Activated T-cell treated with anti-CD3 and anti-CD28 coated beads, Interleukin-2, amount 50 U/mL, for 72 hours (primary cell): ENCODE measurements at regions not wholly inside any gene's neighbourhood (a gene's known extent, or its start where the extent isn't known, plus 50 kb on each side); places are given as distances from the start of the nearest gene placed in this dataset.

ENCODE experiments used
- ATAC-seq, 2 donors: fragments of 150-1000 bp; cut with Tn5 transposase; replicated peaks in 1 of 2; 2 replicates each; pipeline ENCODE4 v1.10.0; 2021; ENCODE audit warnings: moderate library complexity in 2 of 2, mild to moderate bottlenecking in 1 of 2
- DNase-seq, 2 donors: peaks; one replicate each; pipeline ENCODE4 v3.0.0; 2021 to 2022; ENCODE audit warnings: mixed read lengths in 1 of 2
- H3K27ac Mint-ChIP-seq: one replicate; pipeline ENCODE4 v1.8.0; 2022; ENCODE audit warnings: mild to moderate bottlenecking, moderate library complexity, mixed read lengths
- H3K27me3 Mint-ChIP-seq: one replicate; pipeline ENCODE4 v1.8.0; 2022; ENCODE audit warnings: low read depth, mixed read lengths
- H3K36me3 Mint-ChIP-seq, 2 donors: one replicate each; pipeline ENCODE4 v1.8.0; 2022; ENCODE audit warnings: mixed read lengths in 2 of 2, mild to moderate bottlenecking in 1 of 2; ENCODE audit not compliant: insufficient read depth in 2 of 2
- H3K4me1 Mint-ChIP-seq: one replicate; pipeline ENCODE4 v1.8.0; 2022; ENCODE audit warnings: low read depth, mixed read lengths
- H3K4me3 Mint-ChIP-seq, 2 donors: one replicate each; pipeline ENCODE4 v1.8.0; 2022; ENCODE audit warnings: mild to moderate bottlenecking in 2 of 2, mixed read lengths in 2 of 2, moderate library complexity in 2 of 2
- H3K9me3 Mint-ChIP-seq, 2 donors: one replicate each; pipeline ENCODE4 v1.8.0; 2022; ENCODE audit warnings: mixed read lengths in 2 of 2

- Mint-ChIP-seq H3K4me1 (no peaks in the 10 kb centered on the region), H3K27me3 (no peaks in the 10 kb centered on the region), H3K36me3 (no peaks in the 10 kb centered on the region), H3K27ac (no peak overlapping the region), H3K9me3 (peaks cover 2 to 14% of the 10 kb centered on the region in 2 donors), H3K4me3 (no peak overlapping the region)
- no peak for ATAC-seq
- DNase-seq, result no peak
Measured at GRCh38 chr17:70859829-70860228, 690.5 kb downstream of the KCNJ2 start.

DNA sequence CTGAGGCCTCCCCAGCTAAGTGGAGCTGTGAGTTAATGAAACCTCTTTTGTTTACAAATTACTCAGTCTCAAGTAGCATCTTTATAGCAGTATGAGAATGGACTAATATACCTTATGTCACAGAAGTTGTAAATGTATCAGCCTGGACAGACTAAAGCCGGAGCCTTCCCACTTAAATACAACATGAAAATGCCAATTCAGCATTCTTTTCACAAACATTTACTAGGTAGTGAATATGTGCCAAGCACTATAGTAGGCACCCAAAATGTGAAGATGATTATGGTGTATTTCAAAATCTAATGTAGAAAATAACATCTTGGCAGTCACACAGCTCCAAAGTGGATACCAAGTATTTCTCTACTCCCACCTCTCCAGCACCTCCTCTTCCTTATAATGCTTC is 693.0 kb downstream of the KCNJ2 start:
- no peaks in the 10 kb centered on the region for H3K27me3 Mint-ChIP-seq
- ATAC-seq (no peak), DNase-seq (no peak)
- H3K36me3 Mint-ChIP-seq, result no peaks in the 10 kb centered on the region
- peaks cover 2 to 12% of the 10 kb centered on the region in 2 donors for H3K9me3 Mint-ChIP-seq
- no peak overlapping the region for H3K4me3 Mint-ChIP-seq
- no peaks in the 10 kb centered on the region for H3K4me1 Mint-ChIP-seq
- no peak overlapping the region for H3K27ac Mint-ChIP-seq

GRCh38 chr17:70863436-70864248 is 694.3 kb downstream of the KCNJ2 start:
- Mint-ChIP-seq H3K27ac (no peak overlapping the region), H3K4me1 (no peaks in the 10 kb centered on the region), H3K9me3 (peaks cover 2 to 12% of the 10 kb centered on the region in 2 donors), H3K27me3 (no peaks in the 10 kb centered on the region), H3K36me3 (no peaks in the 10 kb centered on the region), H3K4me3 (no peak overlapping the region)
- no peak for DNase-seq
- ATAC-seq, result no peak

DNA sequence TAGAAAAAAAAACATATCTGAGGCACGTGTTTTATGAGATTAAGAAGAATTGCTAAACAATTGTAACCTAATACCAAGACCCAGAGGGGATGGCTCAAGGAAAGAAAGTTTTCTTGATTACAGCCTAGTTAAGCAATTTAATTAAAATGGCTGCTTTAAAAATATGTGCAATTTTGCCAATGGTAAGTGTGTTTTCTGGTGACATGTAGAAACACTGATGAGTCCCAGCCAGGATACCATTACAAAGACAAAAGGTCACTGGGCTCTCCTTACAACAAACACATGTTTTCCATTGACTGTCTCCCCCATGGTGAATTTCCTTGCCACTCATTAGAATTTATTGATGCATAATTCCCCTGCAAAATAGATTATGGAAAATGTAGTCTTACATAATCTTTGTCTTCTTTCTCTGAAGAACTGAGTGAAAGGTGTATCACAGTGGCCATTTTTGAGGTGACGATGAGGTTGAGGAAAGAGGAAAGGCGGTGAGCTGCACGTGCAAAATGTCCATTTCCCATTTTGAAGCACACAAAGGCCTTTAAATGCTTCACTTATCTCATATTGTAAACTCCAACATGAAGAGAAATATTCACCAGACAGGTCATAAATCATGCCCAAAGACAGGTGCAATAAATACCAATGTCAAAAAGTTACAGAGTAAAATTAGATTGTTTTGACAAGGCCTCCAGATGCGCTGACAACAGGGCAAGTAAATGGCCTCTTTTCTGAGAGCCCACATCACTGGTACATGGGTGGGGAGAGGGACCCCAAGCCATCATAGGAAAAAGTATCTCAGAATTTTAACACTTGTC is 696.9 kb downstream of the KCNJ2 start:
- no peak overlapping the region for H3K4me3 Mint-ChIP-seq
- no peaks in the 10 kb centered on the region for H3K4me1 Mint-ChIP-seq
- H3K9me3 Mint-ChIP-seq, result peaks cover 2 to 6% of the 10 kb centered on the region in 2 donors
- no peak for DNase-seq
- no peaks in the 10 kb centered on the region for H3K36me3 Mint-ChIP-seq
- no peaks in the 10 kb centered on the region for H3K27me3 Mint-ChIP-seq
- no peak for ATAC-seq
- H3K27ac Mint-ChIP-seq, result no peak overlapping the region

DNA sequence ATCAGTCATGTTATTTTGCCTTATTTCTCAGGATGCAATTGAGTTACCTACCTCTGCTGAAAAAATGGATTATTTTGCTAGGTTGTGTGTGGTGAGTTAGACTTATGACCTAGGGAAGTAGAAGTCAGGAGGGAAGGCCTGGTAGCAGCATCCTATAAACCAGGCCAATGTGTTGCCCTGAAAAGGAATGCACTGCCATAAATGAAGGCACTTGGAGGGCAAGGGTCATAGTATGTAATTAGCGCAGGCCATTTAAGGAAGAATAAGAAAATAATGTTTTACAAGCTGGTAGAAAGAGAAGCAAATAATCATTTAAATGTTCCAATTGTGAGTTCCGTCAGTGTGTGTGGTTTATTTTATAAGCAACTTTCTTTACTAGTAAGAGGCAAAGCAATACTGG is 698.8 kb downstream of the KCNJ2 start:
- ATAC-seq, result no peak
- Mint-ChIP-seq H3K27me3 (no peaks in the 10 kb centered on the region), H3K36me3 (no peaks in the 10 kb centered on the region), H3K9me3 (peaks cover 4 to 9% of the 10 kb centered on the region in 2 donors), H3K4me3 (no peak overlapping the region), H3K4me1 (no peaks in the 10 kb centered on the region), H3K27ac (no peak overlapping the region)
- no peak for DNase-seq

- H3K27ac Mint-ChIP-seq, result no peak overlapping the region
- no peaks in the 10 kb centered on the region for H3K27me3 Mint-ChIP-seq
- H3K36me3 Mint-ChIP-seq, result no peaks in the 10 kb centered on the region
- no peak overlapping the region for H3K4me3 Mint-ChIP-seq
- ATAC-seq, result no peak
- DNase-seq, result no peak
- H3K9me3 Mint-ChIP-seq, result peaks cover 2 to 4% of the 10 kb centered on the region in 2 donors
- H3K4me1 Mint-ChIP-seq, result no peaks in the 10 kb centered on the region
Measured at GRCh38 chr17:70869402-70870085, 700.2 kb downstream of the KCNJ2 start.

- Mint-ChIP-seq H3K9me3 (peaks cover 2 to 4% of the 10 kb centered on the region in 2 donors), H3K4me1 (no peaks in the 10 kb centered on the region), H3K36me3 (no peaks in the 10 kb centered on the region), H3K4me3 (no peak overlapping the region), H3K27me3 (no peaks in the 10 kb centered on the region), H3K27ac (no peak overlapping the region)
- DNase-seq (no peak), ATAC-seq (no peak)
Measured at GRCh38 chr17:70871180-70871818, 702.0 kb downstream of the KCNJ2 start.

- ATAC-seq (no peak), DNase-seq (no peak)
- Mint-ChIP-seq H3K36me3 (no peaks in the 10 kb centered on the region), H3K9me3 (peaks cover 2 to 7% of the 10 kb centered on the region in 2 donors), H3K4me3 (no peak overlapping the region), H3K27me3 (no peaks in the 10 kb centered on the region), H3K27ac (no peak overlapping the region), H3K4me1 (no peaks in the 10 kb centered on the region)
Measured at GRCh38 chr17:70872103-70872502, 702.8 kb downstream of the KCNJ2 start.

GRCh38 chr17:70875729-70876310 is 706.5 kb downstream of the KCNJ2 start:
- H3K36me3 Mint-ChIP-seq, result no peaks in the 10 kb centered on the region
- H3K27me3 Mint-ChIP-seq, result no peaks in the 10 kb centered on the region
- H3K9me3 Mint-ChIP-seq, result peaks cover 2 to 7% of the 10 kb centered on the region in 2 donors
- no peak for ATAC-seq
- H3K4me3 Mint-ChIP-seq, result no peak overlapping the region
- no peak overlapping the region for H3K27ac Mint-ChIP-seq
- no peaks in the 10 kb centered on the region for H3K4me1 Mint-ChIP-seq
- DNase-seq, result no peak

GRCh38 chr17:70878879-70879278 is 709.5 kb downstream of the KCNJ2 start:
- DNase-seq, result no peak
- no peaks in the 10 kb centered on the region for H3K27me3 Mint-ChIP-seq
- ATAC-seq, result no peak

DNA sequence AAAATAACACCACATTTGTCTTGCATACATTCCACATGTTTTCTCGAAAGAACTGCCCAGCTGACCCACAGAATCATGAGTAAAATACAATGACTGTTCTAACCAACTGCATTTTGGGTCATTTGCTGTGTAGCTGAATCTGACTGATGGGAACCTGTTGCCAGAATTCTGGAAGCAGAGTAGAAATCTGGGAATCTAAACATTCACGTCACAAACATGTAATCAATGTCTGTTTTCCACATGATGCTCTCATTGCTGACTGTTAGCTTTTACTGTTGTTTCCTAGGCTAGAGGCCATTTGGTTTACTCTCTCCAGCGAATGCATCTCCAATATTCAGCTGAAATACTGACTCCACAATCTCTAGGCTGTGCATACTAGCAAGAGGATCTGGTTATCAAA is 710.1 kb downstream of the KCNJ2 start:
- no peak overlapping the region for H3K4me3 Mint-ChIP-seq
- H3K27ac Mint-ChIP-seq, result no peak overlapping the region
- ATAC-seq, result no peak

More at GRCh38 chr17:70878879-70879278, 709.5 kb downstream of the KCNJ2 start:
- Mint-ChIP-seq H3K27ac (no peak overlapping the region), H3K4me3 (no peak overlapping the region), H3K4me1 (no peaks in the 10 kb centered on the region), H3K36me3 (peaks cover 0 to 3% of the 10 kb centered on the region in 2 donors), H3K9me3 (peaks cover 3 to 14% of the 10 kb centered on the region in 2 donors)

DNA sequence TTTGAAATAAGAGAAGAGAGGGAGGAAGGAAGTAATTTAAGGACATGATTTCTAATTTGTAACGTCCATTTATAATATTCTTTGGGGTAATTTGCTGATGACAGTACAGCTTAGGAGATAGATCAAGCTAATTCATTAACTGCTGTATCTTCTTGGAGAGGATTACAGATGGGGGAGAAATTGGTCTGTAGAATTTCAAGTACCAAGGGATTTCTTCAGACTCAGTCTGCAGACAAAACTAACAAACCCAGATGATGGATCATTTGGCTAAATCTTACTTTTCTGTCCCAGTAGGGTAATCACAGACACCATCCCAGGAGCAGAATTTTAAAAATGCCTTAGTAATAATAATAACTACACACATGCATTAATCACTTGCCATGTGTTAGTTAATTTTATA is 711.8 kb downstream of the KCNJ2 start:
- no peaks in the 10 kb centered on the region for H3K27me3 Mint-ChIP-seq
- no peak overlapping the region for H3K4me3 Mint-ChIP-seq
- ATAC-seq, result no peak
- H3K27ac Mint-ChIP-seq, result no peak overlapping the region
- DNase-seq, result no peak
- H3K4me1 Mint-ChIP-seq, result no peaks in the 10 kb centered on the region
- H3K36me3 Mint-ChIP-seq, result peaks cover 0 to 3% of the 10 kb centered on the region in 2 donors
- peaks cover 3 to 14% of the 10 kb centered on the region in 2 donors for H3K9me3 Mint-ChIP-seq

More for the DNA sequence above, 710.1 kb downstream of the KCNJ2 start:
- no peaks in the 10 kb centered on the region for H3K27me3 Mint-ChIP-seq
- peaks cover 0 to 3% of the 10 kb centered on the region in 2 donors for H3K36me3 Mint-ChIP-seq
- DNase-seq, result no peak
- H3K9me3 Mint-ChIP-seq, result peaks cover 3 to 14% of the 10 kb centered on the region in 2 donors
- no peaks in the 10 kb centered on the region for H3K4me1 Mint-ChIP-seq
